ENCODE measurements at regions not wholly inside any gene's neighbourhood (a gene's known extent, or its start where the extent isn't known, plus 50 kb on each side); places are given as distances from the start of the nearest gene placed in this dataset.

- DNase-seq, result no peak
These were observed 692.8 kb downstream of the EPM2A start for GRCh38 chr6:145042559-145042958.

- no peak for DNase-seq
These were observed 691.3 kb downstream of the EPM2A start for GRCh38 chr6:145043926-145044500.

GRCh38 chr6:145044641-145045246 is 690.6 kb downstream of the EPM2A start:
- DNase-seq, result no peak

GRCh38 chr6:145045582-145045981 is 689.7 kb downstream of the EPM2A start:
- DNase-seq, result no peak

- DNase-seq, result no peak
These were observed 687.4 kb downstream of the EPM2A start for GRCh38 chr6:145047891-145048290.

- no peak for DNase-seq
These were observed 683.7 kb downstream of the EPM2A start for GRCh38 chr6:145051661-145052060.

- DNase-seq, result no peak
These were observed 679.8 kb downstream of the EPM2A start for GRCh38 chr6:145055567-145055966.

GRCh38 chr6:145060714-145061113 is 674.6 kb downstream of the EPM2A start:
- DNase-seq, result no peak

GRCh38 chr6:145063091-145063490 is 672.2 kb downstream of the EPM2A start:
- no peak for DNase-seq

- no peak for DNase-seq
These were observed 667.9 kb downstream of the EPM2A start for GRCh38 chr6:145067430-145067829.

- DNase-seq, result no peak
These were observed 666.7 kb downstream of the EPM2A start for GRCh38 chr6:145068577-145068976.

GRCh38 chr6:145069966-145070365 is 665.4 kb downstream of the EPM2A start:
- no peak for DNase-seq

- DNase-seq, result no peak
These were observed 664.5 kb downstream of the EPM2A start for GRCh38 chr6:145070791-145071190.

- DNase-seq, result no peak
These were observed 663.5 kb downstream of the EPM2A start for GRCh38 chr6:145071836-145072235.

- DNase-seq, result no peak
These were observed 661.5 kb downstream of the EPM2A start for GRCh38 chr6:145073811-145074210.

GRCh38 chr6:145074805-145075204 is 660.5 kb downstream of the EPM2A start:
- no peak for DNase-seq

GRCh38 chr6:145075425-145075824 is 659.9 kb downstream of the EPM2A start:
- DNase-seq, result no peak

GRCh38 chr6:145076115-145076841 is 659.0 kb downstream of the EPM2A start:
- no peak for DNase-seq

GRCh38 chr6:145077382-145077781 is 657.9 kb downstream of the EPM2A start:
- no peak for DNase-seq

GRCh38 chr6:145080651-145081050 is 654.7 kb downstream of the EPM2A start:
- DNase-seq, result no peak

GRCh38 chr6:145081677-145082076 is 653.6 kb downstream of the EPM2A start:
- DNase-seq, result no peak

- no peak for DNase-seq
These were observed 653.0 kb downstream of the EPM2A start for GRCh38 chr6:145082359-145082758.

- DNase-seq, result peak in 1 of 2 experiments; percentile 10
These were observed 649.1 kb downstream of the EPM2A start for GRCh38 chr6:145086197-145086596.

- DNase-seq, result no peak
These were observed 648.3 kb downstream of the EPM2A start for GRCh38 chr6:145087034-145087433.
